Fibroblast of lung (primary cell): ENCODE measurements at regions not wholly inside any gene's neighbourhood (a gene's known extent, or its start where the extent isn't known, plus 50 kb on each side); places are given as distances from the start of the nearest gene placed in this dataset.
A peak's percentile ranks its signal among the peaks of the same experiment; 100 is the strongest.

Experiments
- DNase-seq, 2 donors: peaks; one replicate each; pipeline versions ENCODE4 v3.0.0 to v3.0.0-alpha.2; 2010; ENCODE audit warnings: low read depth in 2 of 2
- H2AFZ ChIP-seq: 2 replicates; pipeline ENCODE4 v1.5.1; 2012; ENCODE audit warnings: low read length, control low read depth, inconsistent platforms
- H3K27ac ChIP-seq: 2 replicates; pipeline ENCODE4 v1.5.1; 2011; ENCODE audit warnings: low read length, control low read depth; ENCODE audit not compliant: insufficient read depth
- H3K27me3 ChIP-seq: 2 replicates; pipeline ENCODE4 v1.5.1; 2011; ENCODE audit warnings: mild to moderate bottlenecking, low read length; ENCODE audit not compliant: control insufficient read depth, insufficient read depth
- H3K36me3 ChIP-seq: 2 replicates; pipeline ENCODE4 v1.5.1; 2011; ENCODE audit warnings: low read length; ENCODE audit not compliant: control insufficient read depth, insufficient read depth
- H3K4me1 ChIP-seq: 2 replicates; pipeline ENCODE4 v1.5.1; 2011; ENCODE audit warnings: low read length; ENCODE audit not compliant: control insufficient read depth, insufficient read depth; ENCODE audit errors: extremely low read depth
- H3K4me2 ChIP-seq: 2 replicates; pipeline ENCODE4 v1.5.1; 2011; ENCODE audit warnings: low read length, control low read depth; ENCODE audit not compliant: insufficient read depth; ENCODE audit errors: extremely low read depth
- H3K4me3 ChIP-seq, 4 experiments: fragments of 200-600 bp in 1 of 4; sonication (generic) in 1 of 4; replicated peaks in 1 of 4; 2 replicates each; pipeline ENCODE4 v1.5.1; 2011 to 2016; ENCODE audit warnings: low read length in 4 of 4, low read depth in 3 of 4, mild to moderate bottlenecking in 3 of 4, control low read depth in 2 of 4, inconsistent platforms in 1 of 4, mixed read lengths in 1 of 4; ENCODE audit not compliant: insufficient read depth in 1 of 4; ENCODE audit errors: control extremely low read depth in 1 of 4
- H3K79me2 ChIP-seq: 2 replicates; pipeline ENCODE4 v1.5.1; 2012; ENCODE audit warnings: mild to moderate bottlenecking, low read length, inconsistent platforms; ENCODE audit not compliant: control insufficient read depth, insufficient read depth
- H3K9ac ChIP-seq: 2 replicates; pipeline ENCODE4 v1.5.1; 2011; ENCODE audit warnings: mild to moderate bottlenecking, low read length, control low read depth; ENCODE audit not compliant: insufficient read depth
- H3K9me3 ChIP-seq: 2 replicates; pipeline ENCODE4 v1.5.1; 2012; ENCODE audit warnings: low read depth, low read length; ENCODE audit not compliant: control insufficient read depth, insufficient read depth
- H4K20me1 ChIP-seq: 2 replicates; pipeline ENCODE4 v1.5.1; 2011; ENCODE audit warnings: low read length; ENCODE audit not compliant: control insufficient read depth, insufficient read depth; ENCODE audit errors: extremely low read depth
- EZH2 ChIP-seq: IDR thresholded peaks from 2 replicates; pipeline ENCODE4 v1.5.1; 2012; ENCODE audit warnings: low read length, control low read depth, mild to moderate bottlenecking; ENCODE audit errors: missing control alignments
- TF ChIP-seq, protein P1 (sequence below), 2 donors: IDR thresholded peaks in 1 of 2; conservative IDR thresholded peaks in 1 of 2; 1 replicate in 1 of 2; 2 replicates in 1 of 2; pipeline ENCODE4 v1.5.1; 2011 to 2012; ENCODE audit warnings: low read length in 2 of 2, control low read depth in 1 of 2, inconsistent platforms in 1 of 2, low read depth in 1 of 2, mild to moderate bottlenecking in 1 of 2

DNA sequence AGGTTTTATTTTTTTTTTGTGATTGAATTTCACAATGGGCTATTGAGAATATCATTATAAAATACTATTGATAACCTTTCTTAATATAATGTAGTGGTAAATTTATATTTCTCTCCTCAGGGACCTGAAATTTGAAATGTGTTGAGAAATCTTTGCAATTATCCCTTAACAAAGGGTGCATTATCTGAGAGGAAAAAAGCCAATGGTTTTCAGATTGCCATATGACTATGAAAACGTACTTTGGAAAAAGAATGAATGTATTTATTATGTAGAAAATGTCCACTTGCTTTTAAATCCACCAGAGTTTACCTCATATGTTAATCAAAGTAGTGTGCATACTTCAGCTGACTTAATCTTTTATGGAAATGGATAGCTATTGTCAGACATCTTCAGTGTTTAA lies 441.1 kb downstream of the AMY1C start:
- TF ChIP-seq, protein P1, sequence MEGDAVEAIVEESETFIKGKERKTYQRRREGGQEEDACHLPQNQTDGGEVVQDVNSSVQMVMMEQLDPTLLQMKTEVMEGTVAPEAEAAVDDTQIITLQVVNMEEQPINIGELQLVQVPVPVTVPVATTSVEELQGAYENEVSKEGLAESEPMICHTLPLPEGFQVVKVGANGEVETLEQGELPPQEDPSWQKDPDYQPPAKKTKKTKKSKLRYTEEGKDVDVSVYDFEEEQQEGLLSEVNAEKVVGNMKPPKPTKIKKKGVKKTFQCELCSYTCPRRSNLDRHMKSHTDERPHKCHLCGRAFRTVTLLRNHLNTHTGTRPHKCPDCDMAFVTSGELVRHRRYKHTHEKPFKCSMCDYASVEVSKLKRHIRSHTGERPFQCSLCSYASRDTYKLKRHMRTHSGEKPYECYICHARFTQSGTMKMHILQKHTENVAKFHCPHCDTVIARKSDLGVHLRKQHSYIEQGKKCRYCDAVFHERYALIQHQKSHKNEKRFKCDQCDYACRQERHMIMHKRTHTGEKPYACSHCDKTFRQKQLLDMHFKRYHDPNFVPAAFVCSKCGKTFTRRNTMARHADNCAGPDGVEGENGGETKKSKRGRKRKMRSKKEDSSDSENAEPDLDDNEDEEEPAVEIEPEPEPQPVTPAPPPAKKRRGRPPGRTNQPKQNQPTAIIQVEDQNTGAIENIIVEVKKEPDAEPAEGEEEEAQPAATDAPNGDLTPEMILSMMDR (conservative IDR thresholded peaks at IDR 0.05 in 1 of 2, IDR thresholded peaks at IDR 0.05 in 1 of 2; ENCODE audit: low read depth in 1 of 2, low read length in 2 of 2) = no peak
- TF ChIP-seq EZH2 = no peak
- Histone ChIP-seq H3K79me2 (no peaks in the 10 kb centered on the region), H3K9ac (no peak overlapping the region), H3K27me3 (no peaks in the 10 kb centered on the region), H3K9me3 (no peaks in the 10 kb centered on the region), H3K27ac (no peak overlapping the region), H3K4me2 (no peak overlapping the region), H4K20me1 (no peaks in the 10 kb centered on the region), H3K4me3 (no peak overlapping the region), H3K4me1 (no peaks in the 10 kb centered on the region), H2AFZ (no peak overlapping the region), H3K36me3 (no peaks in the 10 kb centered on the region)
- DNase-seq = no peak

DNA sequence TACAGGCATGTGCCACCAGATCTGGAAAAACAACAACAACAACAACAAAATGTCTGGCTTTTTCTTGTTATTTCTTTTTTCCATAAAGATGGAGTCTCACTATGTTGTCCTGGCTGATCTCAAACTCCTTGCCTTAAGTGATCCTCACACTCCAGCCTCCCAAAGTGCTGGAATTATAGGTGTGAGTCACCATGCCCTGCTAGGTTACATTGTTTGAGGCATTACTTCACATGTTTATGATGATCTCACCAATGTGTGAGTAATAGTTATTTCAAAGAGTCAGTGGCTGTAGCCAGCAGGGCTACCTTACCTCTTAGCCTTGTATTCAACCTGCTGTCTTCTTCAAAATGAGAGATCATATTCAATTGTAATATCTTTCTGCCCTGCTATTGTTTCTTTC lies 445.7 kb downstream of the AMY1C start:
- no peaks in the 10 kb centered on the region for H3K36me3 ChIP-seq
- no peak overlapping the region for H3K4me3 ChIP-seq
- no peak overlapping the region for H2AFZ ChIP-seq
- H3K9me3 ChIP-seq = no peaks in the 10 kb centered on the region
- peak in 1 of 2 donors; percentile 0 for DNase-seq
- H3K4me1 ChIP-seq = no peaks in the 10 kb centered on the region
- no peaks in the 10 kb centered on the region for H3K27me3 ChIP-seq
- no peaks in the 10 kb centered on the region for H3K79me2 ChIP-seq
- H3K27ac ChIP-seq = no peak overlapping the region
- H3K9ac ChIP-seq = no peak overlapping the region
- no peak overlapping the region for H3K4me2 ChIP-seq
- no peaks in the 10 kb centered on the region for H4K20me1 ChIP-seq
- no peak for TF ChIP-seq EZH2
- TF ChIP-seq, protein P1 (conservative IDR thresholded peaks at IDR 0.05 in 1 of 2, IDR thresholded peaks at IDR 0.05 in 1 of 2; ENCODE audit: low read depth in 1 of 2, low read length in 2 of 2) = no peak

DNA sequence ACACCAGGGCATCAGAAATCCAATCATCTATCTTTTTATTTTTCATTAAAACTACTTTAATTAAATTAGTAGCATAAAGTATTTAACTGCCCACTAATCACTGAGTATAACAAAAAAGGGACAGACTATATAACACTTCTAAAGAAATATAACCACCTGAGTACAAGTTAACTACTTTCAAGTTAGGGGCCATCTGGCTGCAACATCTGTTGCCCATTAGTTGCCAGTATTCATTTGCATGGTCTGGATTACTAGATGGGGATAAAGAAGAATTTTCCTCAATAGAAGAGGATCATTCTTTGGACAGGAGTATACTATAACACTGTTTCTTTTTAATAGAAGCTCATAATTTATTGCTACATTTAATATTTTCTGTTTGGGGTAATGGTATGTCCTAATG lies 446.4 kb downstream of the AMY1C start:
- Histone ChIP-seq H3K9ac (no peak overlapping the region), H3K9me3 (no peaks in the 10 kb centered on the region)
- TF ChIP-seq, protein P1 (conservative IDR thresholded peaks at IDR 0.05 in 1 of 2, IDR thresholded peaks at IDR 0.05 in 1 of 2; ENCODE audit: low read depth in 1 of 2, low read length in 2 of 2) = no peak
- no peak for TF ChIP-seq EZH2

More for the DNA sequence above, 446.4 kb downstream of the AMY1C start:
- DNase-seq = no peak
- no peak overlapping the region for H3K27ac ChIP-seq
- H3K36me3 ChIP-seq = no peaks in the 10 kb centered on the region
- no peak overlapping the region for H2AFZ ChIP-seq
- H3K4me1 ChIP-seq = no peaks in the 10 kb centered on the region
- no peaks in the 10 kb centered on the region for H3K79me2 ChIP-seq
- no peak overlapping the region for H3K4me3 ChIP-seq
- no peaks in the 10 kb centered on the region for H4K20me1 ChIP-seq
- no peak overlapping the region for H3K4me2 ChIP-seq
- no peaks in the 10 kb centered on the region for H3K27me3 ChIP-seq
